ENCODE measurements at regions not wholly inside any gene's neighbourhood (a gene's known extent, or its start where the extent isn't known, plus 50 kb on each side); places are given as distances from the start of the nearest gene placed in this dataset.

- Histone ChIP-seq H3K4me1 (ENCODE audit: control insufficient read depth in 4 of 4, insufficient read depth in 4 of 4, low read length in 3 of 4) (no peaks in the 10 kb centered on the region), H3K4me3 (ENCODE audit: low read depth in 1 of 3, low read length in 3 of 3) (no peak overlapping the region), H3K36me3 (ENCODE audit: control insufficient read depth in 4 of 4, insufficient read depth in 3 of 4, low read depth in 1 of 4, low read length in 3 of 4) (no peaks in the 10 kb centered on the region), H3K9me3 (ENCODE audit: control insufficient read depth in 4 of 4, low read length in 3 of 4) (no peaks in the 10 kb centered on the region), H3K27me3 (ENCODE audit: control insufficient read depth in 4 of 4, insufficient read depth in 4 of 4, low read length in 3 of 4) (no peaks in the 10 kb centered on the region), H3K9ac (ENCODE audit: low read depth in 1 of 2, low read length in 2 of 2) (no peak overlapping the region), H3K27ac (ENCODE audit: low read depth in 1 of 2, low read length in 2 of 2) (no peak overlapping the region)
- DNase-seq (ENCODE audit: low spot score) = no peak
- TF ChIP-seq ATF3 (IDR thresholded peaks at IDR 0.05) (no peak), RAD21 (IDR thresholded peaks at IDR 0.05) (no peak)
- 85% methylated on average over 6 of the region's 6 CpGs for WGBS
Measured at GRCh38 chr12:61863811-61864210, 396.4 kb upstream of the USP15 start.

GRCh38 chr12:61869796-61870195, 390.4 kb upstream of the USP15 start:
- Histone ChIP-seq H3K27ac (ENCODE audit: low read depth in 1 of 2, low read length in 2 of 2) (no peak overlapping the region), H3K27me3 (ENCODE audit: control insufficient read depth in 4 of 4, insufficient read depth in 4 of 4, low read length in 3 of 4) (no peaks in the 10 kb centered on the region), H3K9me3 (ENCODE audit: control insufficient read depth in 4 of 4, low read length in 3 of 4) (no peaks in the 10 kb centered on the region), H3K4me3 (ENCODE audit: low read depth in 1 of 3, low read length in 3 of 3) (no peak overlapping the region), H3K9ac (ENCODE audit: low read depth in 1 of 2, low read length in 2 of 2) (no peak overlapping the region), H3K36me3 (ENCODE audit: control insufficient read depth in 4 of 4, insufficient read depth in 3 of 4, low read depth in 1 of 4, low read length in 3 of 4) (no peaks in the 10 kb centered on the region), H3K4me1 (ENCODE audit: control insufficient read depth in 4 of 4, insufficient read depth in 4 of 4, low read length in 3 of 4) (no peaks in the 10 kb centered on the region)
- 97% methylated on average over 2 of the region's 2 CpGs for WGBS
- TF ChIP-seq REST (IDR thresholded peaks at IDR 0.05) (no peak), EGR1 (IDR thresholded peaks at IDR 0.05; ENCODE audit: low read depth in 2 of 2) (no peak), ATF3 (IDR thresholded peaks at IDR 0.05) (no peak), SP1 (IDR thresholded peaks at IDR 0.05) (no peak), FOXA1 (IDR thresholded peaks at IDR 0.05) (no peak), NR2F2 (IDR thresholded peaks at IDR 0.05) (no peak), MAX (IDR thresholded peaks at IDR 0.05) (no peak), JUND (IDR thresholded peaks at IDR 0.05) (no peak), HNF4G (IDR thresholded peaks at IDR 0.05) (no peak), TAF1 (conservative IDR thresholded peaks at IDR 0.05) (no peak), RAD21 (IDR thresholded peaks at IDR 0.05) (no peak), YY1 (IDR thresholded peaks at IDR 0.05) (no peak), HNF4A (conservative IDR thresholded peaks at IDR 0.05) (no peak), RXRA (IDR thresholded peaks at IDR 0.05) (no peak), CTCF (IDR thresholded peaks at IDR 0.05; ENCODE audit: low read depth, low read length, missing input control) (no peak), FOXA2 (IDR thresholded peaks at IDR 0.05) (no peak), GABPA (IDR thresholded peaks at IDR 0.05 in 1 of 2, conservative IDR thresholded peaks at IDR 0.05 in 1 of 2) (no peak), ZBTB33 (IDR thresholded peaks at IDR 0.05) (no peak)
- no peak for DNase-seq (ENCODE audit: low spot score)
